ENCODE measurements at regions not wholly inside any gene's neighbourhood (a gene's known extent, or its start where the extent isn't known, plus 50 kb on each side); places are given as distances from the start of the nearest gene placed in this dataset.

GRCh38 chr16:86664522-86665318 is 86.4 kb downstream of the FOXL1 start:
- DNase-seq (ENCODE audit: low read depth in 2 of 2), result peak; percentile 14 to 47

DNA sequence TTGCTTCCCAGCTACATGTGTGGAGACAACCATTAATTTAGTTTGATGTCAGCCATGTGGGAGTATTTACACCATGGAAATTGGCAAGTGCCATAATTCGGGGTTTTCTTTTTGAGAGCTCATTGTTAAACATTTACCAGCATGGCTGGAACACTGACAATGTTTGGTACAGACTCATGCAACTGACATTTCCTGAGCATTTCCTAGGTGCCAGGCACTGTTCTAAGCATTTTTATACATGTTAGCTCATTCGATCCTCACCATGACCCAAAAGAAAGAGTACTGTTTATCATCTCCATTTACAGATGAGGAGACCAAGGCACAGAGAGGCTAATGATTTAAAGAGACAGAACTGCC is 86.9 kb downstream of the FOXL1 start:
- no peak for DNase-seq (ENCODE audit: low read depth in 2 of 2)

DNA sequence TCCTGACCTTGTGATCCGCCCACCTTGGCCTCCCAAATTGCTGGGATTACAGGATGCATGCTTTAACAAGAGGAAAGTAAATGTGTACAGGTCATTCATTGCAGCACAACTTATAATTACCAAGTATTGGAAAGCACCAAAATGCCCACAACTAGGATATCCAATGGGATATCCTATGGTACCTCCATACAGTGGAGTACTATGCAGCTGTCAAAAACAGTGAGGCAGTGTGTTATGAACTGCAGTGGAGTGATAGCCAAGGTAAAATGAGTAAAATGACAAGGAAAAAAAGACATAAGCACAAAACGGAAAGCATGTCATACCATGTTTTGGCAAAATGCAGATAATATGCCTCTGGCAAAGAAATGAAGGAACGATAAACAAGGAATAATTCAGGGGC is 87.6 kb downstream of the FOXL1 start:
- DNase-seq (ENCODE audit: low read depth in 2 of 2), result no peak

- no peak for DNase-seq (ENCODE audit: low read depth in 2 of 2)
Observed at GRCh38 chr16:86667035-86667434, 88.7 kb downstream of the FOXL1 start.

- no peak for DNase-seq (ENCODE audit: low read depth in 2 of 2)
Observed at GRCh38 chr16:86668136-86668910, 90.0 kb downstream of the FOXL1 start.

GRCh38 chr16:86669285-86669805 is 91.0 kb downstream of the FOXL1 start:
- DNase-seq (ENCODE audit: low read depth in 2 of 2), result no peak

- no peak for DNase-seq (ENCODE audit: low read depth in 2 of 2)
Observed at GRCh38 chr16:86669937-86670749, 91.8 kb downstream of the FOXL1 start.

- DNase-seq (ENCODE audit: low read depth in 2 of 2), result no peak
Observed at GRCh38 chr16:86670750-86671234, 92.4 kb downstream of the FOXL1 start.

GRCh38 chr16:86671486-86672178 is 93.3 kb downstream of the FOXL1 start:
- DNase-seq (ENCODE audit: low read depth in 2 of 2), result no peak

DNA sequence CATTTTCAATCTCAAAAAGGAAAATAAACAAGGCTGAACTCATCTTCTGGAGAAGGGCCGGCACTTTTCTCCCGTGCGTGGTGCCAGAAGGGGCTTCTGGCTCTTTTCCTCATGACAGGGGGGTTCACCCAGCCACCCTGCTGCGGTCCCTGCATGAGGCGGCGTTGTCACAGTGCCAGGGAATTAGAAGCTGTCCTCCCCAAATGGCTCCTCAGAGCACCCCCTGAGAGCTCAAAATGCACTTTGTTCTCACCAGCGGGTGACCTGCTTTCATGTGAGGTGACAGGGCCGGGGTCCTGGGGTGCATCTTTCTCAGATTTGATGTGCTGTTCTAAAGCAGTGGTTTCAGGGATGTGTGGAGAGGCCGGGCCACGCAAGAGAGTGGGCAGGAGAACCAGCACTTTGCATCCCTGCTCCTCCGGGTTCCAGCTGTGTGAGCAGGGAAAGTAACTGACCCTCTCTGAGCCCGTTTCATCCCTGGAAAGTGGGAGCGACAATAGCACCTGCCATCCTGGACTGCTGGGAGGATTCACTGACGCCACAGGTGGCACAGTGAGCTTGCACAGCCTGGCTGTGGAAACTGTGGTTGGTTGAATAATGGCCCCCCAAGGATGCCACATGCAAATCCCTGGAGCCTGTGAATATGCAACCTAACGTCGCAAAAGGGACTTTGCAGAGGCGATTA is 94.0 kb downstream of the FOXL1 start:
- DNase-seq (ENCODE audit: low read depth in 2 of 2), result no peak

DNA sequence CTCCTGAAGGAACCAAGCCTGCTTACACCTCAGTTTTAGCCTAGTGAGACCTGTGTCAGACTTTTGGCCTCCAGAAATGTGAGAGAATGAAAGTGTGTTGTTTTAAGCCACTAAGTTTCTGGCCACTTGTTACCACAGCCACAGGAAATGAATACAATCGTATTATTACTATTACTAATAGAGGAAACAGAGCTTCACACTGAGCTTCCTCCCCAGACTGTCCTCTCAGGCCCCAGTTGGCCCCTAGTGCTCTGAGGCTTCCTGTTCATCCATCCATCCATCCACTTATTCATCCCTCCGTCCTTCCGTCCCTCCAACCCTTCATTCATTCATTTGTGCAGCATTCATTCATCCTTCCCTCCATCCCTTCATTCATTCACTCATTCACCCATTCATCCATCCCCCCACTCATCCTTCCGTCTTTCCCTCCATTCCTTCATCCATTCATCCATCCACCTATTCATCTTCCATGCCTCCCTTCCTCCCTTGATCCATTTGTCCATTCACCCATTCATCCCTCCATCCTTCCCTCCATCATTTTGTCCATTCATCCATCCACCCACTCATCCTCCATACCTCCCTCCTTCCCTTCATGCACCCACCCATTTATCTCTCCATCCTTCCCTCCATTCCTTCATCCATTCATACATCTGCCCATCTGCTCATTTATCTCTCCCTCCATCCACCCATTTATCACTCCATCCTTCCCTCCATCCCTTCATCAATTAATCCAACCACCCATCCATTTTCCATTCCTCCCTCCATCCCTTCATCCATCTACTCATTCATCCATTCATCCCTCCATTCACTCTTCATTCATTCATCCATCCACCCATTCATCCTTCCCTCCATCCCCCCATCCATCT is 95.0 kb downstream of the FOXL1 start:
- DNase-seq (ENCODE audit: low read depth in 2 of 2), result no peak

DNA sequence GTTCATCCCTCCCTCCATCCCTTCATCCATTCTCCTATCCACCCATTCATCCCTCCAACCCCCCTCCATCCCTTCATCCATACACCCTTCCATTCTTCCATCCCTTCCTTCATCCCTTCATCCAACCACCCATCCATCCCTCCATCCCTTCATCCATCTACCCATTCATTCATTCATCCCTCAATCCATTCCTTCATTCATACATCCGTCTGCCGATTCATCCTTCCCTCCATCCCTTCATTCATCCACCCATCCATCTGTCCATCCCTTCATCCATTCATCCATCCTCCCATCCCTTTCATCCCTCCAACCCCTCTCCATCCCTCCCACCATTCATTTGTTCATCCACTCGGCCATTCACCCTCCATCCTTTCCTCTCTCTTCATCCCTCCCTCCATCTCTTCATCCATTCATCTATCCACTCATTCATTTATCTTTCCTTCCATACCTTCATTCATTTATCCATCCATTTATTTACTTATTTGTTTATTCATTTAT is 95.7 kb downstream of the FOXL1 start:
- no peak for DNase-seq (ENCODE audit: low read depth in 2 of 2)

DNA sequence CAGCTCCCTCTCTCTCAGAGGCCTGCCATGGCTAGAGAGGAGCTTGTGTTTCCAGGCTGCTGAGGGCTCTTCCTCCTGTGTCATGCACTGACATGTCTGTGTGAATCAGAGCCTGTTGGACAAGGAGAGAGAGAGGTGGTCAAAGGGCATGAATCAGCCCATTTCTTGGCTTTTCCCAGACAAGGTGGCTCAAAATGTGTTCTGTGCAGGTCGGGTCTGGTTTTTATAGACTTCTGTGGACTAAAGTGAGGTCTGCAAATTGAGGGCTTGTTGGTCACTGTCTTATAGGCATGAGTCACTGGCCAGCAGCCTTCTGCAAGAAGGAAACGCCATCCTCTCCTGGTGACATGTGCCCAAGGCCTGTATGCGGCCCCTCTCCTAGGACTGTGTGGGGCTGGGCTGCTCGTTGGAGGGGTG is 97.9 kb downstream of the FOXL1 start:
- no peak for DNase-seq (ENCODE audit: low read depth in 2 of 2)

DNA sequence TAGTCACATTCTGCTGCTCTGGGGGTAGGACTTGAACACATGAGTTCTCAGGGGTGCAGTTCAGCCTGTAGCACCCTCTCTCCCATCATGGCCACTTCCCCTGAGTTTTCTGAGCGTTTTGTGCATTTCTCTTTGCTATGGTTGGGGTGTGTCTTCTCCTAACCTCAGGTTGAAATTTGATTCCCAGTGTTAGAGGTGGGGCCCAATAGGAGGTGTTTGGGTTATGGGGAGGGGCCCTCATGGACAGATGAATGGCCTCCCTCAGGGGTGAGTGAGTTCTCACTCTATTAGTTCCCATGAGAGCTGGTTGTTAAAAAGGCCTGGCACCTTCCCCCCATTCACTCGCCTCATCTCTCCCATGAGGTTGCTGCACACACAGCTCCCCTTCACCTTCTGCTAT is 101.1 kb downstream of the FOXL1 start:
- DNase-seq (ENCODE audit: low read depth in 2 of 2), result no peak

- DNase-seq (ENCODE audit: low read depth in 2 of 2), result no peak
Observed at GRCh38 chr16:86680162-86680561, 101.8 kb downstream of the FOXL1 start.

GRCh38 chr16:86680661-86681030 is 102.3 kb downstream of the FOXL1 start:
- DNase-seq (ENCODE audit: low read depth in 2 of 2), result no peak

DNA sequence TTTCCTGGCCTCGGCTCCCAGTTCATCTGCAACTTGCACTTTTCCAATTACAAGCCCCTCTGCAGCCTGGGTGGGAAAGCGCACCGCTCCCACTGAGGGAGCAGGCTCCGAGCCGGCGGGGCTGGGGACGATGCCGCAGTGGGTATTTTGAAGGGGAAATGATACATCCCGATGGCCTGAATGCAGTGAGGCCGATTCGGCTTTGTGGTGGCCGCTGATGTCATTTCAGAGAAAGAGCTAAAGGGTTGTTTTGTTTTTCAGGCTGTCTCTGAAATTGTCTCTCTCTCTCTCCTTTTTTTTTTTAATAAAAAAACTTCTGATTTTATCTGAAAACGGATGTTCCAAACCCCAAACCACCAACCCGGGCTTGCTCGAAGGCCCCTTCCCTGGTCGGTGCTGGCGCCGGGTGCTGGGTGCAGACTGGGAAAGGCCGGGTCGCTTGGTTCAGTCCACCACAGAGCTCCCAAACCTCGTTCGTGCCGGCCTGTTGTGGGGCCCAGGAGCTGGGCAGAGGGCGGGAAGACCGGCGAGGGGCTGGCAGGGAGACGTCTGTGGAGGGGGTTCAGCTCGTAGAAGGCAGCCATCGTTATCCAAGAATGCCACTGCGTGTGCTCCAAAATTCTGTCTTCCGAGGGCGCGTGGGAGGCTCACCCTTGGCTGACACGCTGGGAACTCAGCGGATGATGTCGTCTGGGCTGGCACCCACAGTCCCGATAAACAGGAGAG is 102.8 kb downstream of the FOXL1 start:
- no peak for DNase-seq (ENCODE audit: low read depth in 2 of 2)

DNA sequence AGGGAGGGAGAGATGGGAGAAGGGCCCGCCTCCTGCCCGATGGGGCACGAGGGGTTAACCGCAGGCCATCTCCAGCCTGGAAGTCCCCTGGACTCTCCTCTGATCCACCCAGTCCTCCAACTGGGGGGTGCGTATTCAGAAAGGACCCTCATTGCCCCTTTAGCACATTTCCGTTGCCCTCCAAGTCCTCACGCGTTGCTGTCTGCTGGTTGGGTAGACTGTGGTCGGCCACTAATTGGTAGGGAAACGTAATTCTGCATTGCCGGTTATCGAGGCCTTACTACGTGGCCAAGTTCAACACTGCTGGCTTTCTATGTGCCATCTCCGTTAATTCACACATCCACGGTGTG is 103.4 kb downstream of the FOXL1 start:
- no peak for DNase-seq (ENCODE audit: low read depth in 2 of 2)
